WERI-Rb-1 (cell line): ENCODE measurements at regions not wholly inside any gene's neighbourhood (a gene's known extent, or its start where the extent isn't known, plus 50 kb on each side); places are given as distances from the start of the nearest gene placed in this dataset.

Experiments
- DNase-seq: peaks from one replicate; pipeline ENCODE4 v3.0.0-alpha.2; 2020
- H3K27ac ChIP-seq: fragments of 250-450 bp; sonication (Bioruptor Pico); 2 replicates; pipeline ENCODE4 v1.5.1; 2020; ENCODE audit warnings: mild to moderate bottlenecking, moderate library complexity
- H3K27me3 ChIP-seq: fragments of 250-450 bp; sonication (Bioruptor Pico); 2 replicates; pipeline ENCODE4 v1.5.1; 2021; ENCODE audit warnings: mild to moderate bottlenecking, low read depth, moderate library complexity; ENCODE audit not compliant: insufficient read depth, severe bottlenecking
- H3K36me3 ChIP-seq: fragments of 250-450 bp; sonication (Bioruptor Pico); 2 replicates; pipeline ENCODE4 v1.5.1; 2020; ENCODE audit warnings: mild to moderate bottlenecking, moderate library complexity
- H3K4me3 ChIP-seq: 2 replicates; pipeline ENCODE4 v1.5.1; 2011; ENCODE audit warnings: low read depth, mild to moderate bottlenecking, control low read depth, low read length
- H3K9me3 ChIP-seq: fragments of 250-450 bp; sonication (Bioruptor Pico); 2 replicates; pipeline ENCODE4 v1.5.1; 2021; ENCODE audit warnings: mild to moderate bottlenecking, moderate library complexity; ENCODE audit not compliant: severe bottlenecking
- CTCF ChIP-seq: IDR thresholded peaks from 2 replicates; pipeline ENCODE4 v1.5.1; 2011; ENCODE audit warnings: low read depth, mild to moderate bottlenecking, control low read depth, inconsistent platforms, low read length

- no peak for DNase-seq
These were observed 319.4 kb downstream of the HTR1B start for GRCh38 chr6:77143659-77144447.

GRCh38 chr6:77136086-77136485, 327.2 kb downstream of the HTR1B start:
- no peak overlapping the region for H3K27ac ChIP-seq
- H3K4me3 ChIP-seq, result no peak overlapping the region
- H3K9me3 ChIP-seq, result no peaks in the 10 kb centered on the region
- TF ChIP-seq CTCF, result no peak
- no peak for DNase-seq
- H3K27me3 ChIP-seq, result no peaks in the 10 kb centered on the region
- no peaks in the 10 kb centered on the region for H3K36me3 ChIP-seq

More at GRCh38 chr6:77143659-77144447, 319.4 kb downstream of the HTR1B start:
- no peak overlapping the region for H3K4me3 ChIP-seq
- H3K9me3 ChIP-seq, result no peaks in the 10 kb centered on the region
- H3K27me3 ChIP-seq, result no peaks in the 10 kb centered on the region
- no peak overlapping the region for H3K27ac ChIP-seq
- H3K36me3 ChIP-seq, result no peaks in the 10 kb centered on the region
- no peak for TF ChIP-seq CTCF

- Histone ChIP-seq H3K36me3 (no peaks in the 10 kb centered on the region), H3K27ac (no peak overlapping the region), H3K4me3 (no peak overlapping the region), H3K9me3 (no peaks in the 10 kb centered on the region), H3K27me3 (no peaks in the 10 kb centered on the region)
- TF ChIP-seq CTCF, result no peak
- no peak for DNase-seq
These were observed 330.3 kb downstream of the HTR1B start for GRCh38 chr6:77133031-77133430.

- no peak for DNase-seq
- H3K27ac ChIP-seq, result no peak overlapping the region
- no peaks in the 10 kb centered on the region for H3K9me3 ChIP-seq
- no peaks in the 10 kb centered on the region for H3K27me3 ChIP-seq
- TF ChIP-seq CTCF, result no peak
- no peak overlapping the region for H3K4me3 ChIP-seq
- H3K36me3 ChIP-seq, result no peaks in the 10 kb centered on the region
These were observed 331.9 kb downstream of the HTR1B start for GRCh38 chr6:77131426-77131825.

GRCh38 chr6:77124604-77125003, 338.7 kb downstream of the HTR1B start:
- DNase-seq, result no peak
- no peaks in the 10 kb centered on the region for H3K27me3 ChIP-seq

More at GRCh38 chr6:77124604-77125003, 338.7 kb downstream of the HTR1B start:
- no peak overlapping the region for H3K4me3 ChIP-seq
- H3K27ac ChIP-seq, result no peak overlapping the region
- no peaks in the 10 kb centered on the region for H3K36me3 ChIP-seq
- no peaks in the 10 kb centered on the region for H3K9me3 ChIP-seq
- no peak for TF ChIP-seq CTCF
